ENCODE measurements at regions not wholly inside any gene's neighbourhood (a gene's known extent, or its start where the extent isn't known, plus 50 kb on each side); places are given as distances from the start of the nearest gene placed in this dataset.

DNA sequence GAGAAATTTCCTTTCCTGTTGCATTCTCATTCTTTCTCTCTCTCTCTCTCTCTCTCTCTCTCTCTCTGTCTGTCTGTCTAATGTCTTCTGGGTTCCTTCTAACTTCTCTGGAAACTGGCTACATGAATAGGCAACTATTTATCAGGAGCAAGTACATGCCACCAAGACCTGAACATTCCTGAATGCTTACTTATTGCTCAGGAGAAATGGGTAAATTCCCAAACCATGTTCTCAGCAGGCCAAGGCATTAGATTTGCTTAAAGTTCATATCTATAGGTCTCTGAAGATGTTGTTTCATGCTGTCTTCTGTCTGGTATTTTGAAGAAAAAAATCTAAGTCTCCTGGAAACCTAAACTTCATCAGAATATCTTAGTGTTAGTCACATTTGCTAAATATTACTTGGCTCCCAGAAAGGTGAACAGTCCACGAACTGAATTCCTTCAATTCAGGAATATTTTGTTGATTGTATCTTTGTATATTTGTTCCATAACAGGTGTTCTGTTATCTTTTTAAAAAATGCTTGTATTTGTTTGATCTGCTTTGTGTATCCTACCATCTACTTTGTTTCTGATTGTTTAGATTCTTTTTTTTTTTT is 77.2 kb upstream of the FIGN start:
- TF ChIP-seq POLR2AphosphoS5 (IDR thresholded peaks at IDR 0.05): no peak
- TF ChIP-seq, protein P1, sequence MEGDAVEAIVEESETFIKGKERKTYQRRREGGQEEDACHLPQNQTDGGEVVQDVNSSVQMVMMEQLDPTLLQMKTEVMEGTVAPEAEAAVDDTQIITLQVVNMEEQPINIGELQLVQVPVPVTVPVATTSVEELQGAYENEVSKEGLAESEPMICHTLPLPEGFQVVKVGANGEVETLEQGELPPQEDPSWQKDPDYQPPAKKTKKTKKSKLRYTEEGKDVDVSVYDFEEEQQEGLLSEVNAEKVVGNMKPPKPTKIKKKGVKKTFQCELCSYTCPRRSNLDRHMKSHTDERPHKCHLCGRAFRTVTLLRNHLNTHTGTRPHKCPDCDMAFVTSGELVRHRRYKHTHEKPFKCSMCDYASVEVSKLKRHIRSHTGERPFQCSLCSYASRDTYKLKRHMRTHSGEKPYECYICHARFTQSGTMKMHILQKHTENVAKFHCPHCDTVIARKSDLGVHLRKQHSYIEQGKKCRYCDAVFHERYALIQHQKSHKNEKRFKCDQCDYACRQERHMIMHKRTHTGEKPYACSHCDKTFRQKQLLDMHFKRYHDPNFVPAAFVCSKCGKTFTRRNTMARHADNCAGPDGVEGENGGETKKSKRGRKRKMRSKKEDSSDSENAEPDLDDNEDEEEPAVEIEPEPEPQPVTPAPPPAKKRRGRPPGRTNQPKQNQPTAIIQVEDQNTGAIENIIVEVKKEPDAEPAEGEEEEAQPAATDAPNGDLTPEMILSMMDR (IDR thresholded peaks at IDR 0.05): no peak
